CD4-positive, CD25-positive, alpha-beta regulatory T cell (primary cell): ENCODE measurements at regions not wholly inside any gene's neighbourhood (a gene's known extent, or its start where the extent isn't known, plus 50 kb on each side); places are given as distances from the start of the nearest gene placed in this dataset.
A peak's percentile ranks its signal among the peaks of the same experiment; 100 is the strongest.

ENCODE experiments used
- ATAC-seq, 2 donors: fragments of 150-1000 bp; cut with Tn5 transposase; one replicate each; pipeline ENCODE4 v1.10.0; 2021; ENCODE audit warnings: low read depth in 2 of 2, moderate number of reproducible peaks in 2 of 2, moderate library complexity in 1 of 2
- DNase-seq, 3 donors: peaks; one replicate each; pipeline versions ENCODE4 v3.0.0 to v3.0.0-alpha.2; 2012 to 2022; ENCODE audit warnings: mixed read lengths in 1 of 3
- H3K27ac ChIP-seq: one replicate; pipeline ENCODE4 v1.7.0; 2013; ENCODE audit warnings: mild to moderate bottlenecking, low read length; ENCODE audit not compliant: insufficient read depth, poor library complexity, severe bottlenecking
- H3K27me3 ChIP-seq: one replicate; pipeline ENCODE4 v1.7.0; 2013; ENCODE audit warnings: low read length; ENCODE audit not compliant: control insufficient read depth, insufficient read depth
- H3K36me3 ChIP-seq: one replicate; pipeline ENCODE4 v1.7.0; 2013; ENCODE audit warnings: mild to moderate bottlenecking, low read length, moderate library complexity; ENCODE audit not compliant: control insufficient read depth, insufficient read depth
- H3K4me1 ChIP-seq: 2 replicates; pipeline ENCODE4 v1.7.0; 2013; ENCODE audit warnings: mild to moderate bottlenecking, low read length; ENCODE audit not compliant: insufficient read depth, control insufficient read depth, poor library complexity, severe bottlenecking
- H3K4me3 ChIP-seq: one replicate; pipeline ENCODE4 v1.7.0; 2013; ENCODE audit warnings: low read depth, mild to moderate bottlenecking, low read length, moderate library complexity
- H3K9me3 ChIP-seq, 2 experiments: 1 replicate in 1 of 2; 2 replicates in 1 of 2; pipeline ENCODE4 v1.7.0; 2013; ENCODE audit warnings: low read length in 2 of 2, mild to moderate bottlenecking in 1 of 2, moderate library complexity in 1 of 2; ENCODE audit not compliant: control insufficient read depth in 2 of 2
- H3K27ac Mint-ChIP-seq, 3 donors: one replicate each; pipeline ENCODE4 v1.8.0; 2020 to 2022; ENCODE audit warnings: mild to moderate bottlenecking in 3 of 3, mixed read lengths in 3 of 3, moderate library complexity in 2 of 3
- H3K27me3 Mint-ChIP-seq: one replicate; pipeline ENCODE4 v1.8.0; 2022; ENCODE audit warnings: mild to moderate bottlenecking, mixed read lengths
- H3K36me3 Mint-ChIP-seq: one replicate; pipeline ENCODE4 v1.8.0; 2020; ENCODE audit warnings: mixed read lengths
- H3K4me1 Mint-ChIP-seq, 4 donors: one replicate each; pipeline ENCODE4 v1.8.0; 2020 to 2022; ENCODE audit warnings: mixed read lengths in 4 of 4, mild to moderate bottlenecking in 1 of 4
- H3K4me3 Mint-ChIP-seq, 4 donors: one replicate each; pipeline ENCODE4 v1.8.0; 2020 to 2022; ENCODE audit warnings: mild to moderate bottlenecking in 4 of 4, mixed read lengths in 4 of 4, moderate library complexity in 3 of 4
- H3K9me3 Mint-ChIP-seq, 7 donors: one replicate each; pipeline ENCODE4 v1.8.0; 2020 to 2022; ENCODE audit warnings: mixed read lengths in 7 of 7, mild to moderate bottlenecking in 3 of 7, moderate library complexity in 2 of 7

GRCh38 chr1:209256766-209257350 is 326.7 kb upstream of the CAMK1G start:
- Histone ChIP-seq H3K4me3 (no peak overlapping the region), H3K4me1 (no peaks in the 10 kb centered on the region), H3K27ac (no peak overlapping the region), H3K36me3 (no peaks in the 10 kb centered on the region), H3K27me3 (no peaks in the 10 kb centered on the region), H3K9me3 (peaks cover 5 to 11% of the 10 kb centered on the region in 2 experiments)
- H3K36me3 Mint-ChIP-seq, result no peaks in the 10 kb centered on the region
- no peaks in the 10 kb centered on the region for H3K4me1 Mint-ChIP-seq
- H3K9me3 Mint-ChIP-seq, result peaks cover 0 to 28% (median 4%) of the 10 kb centered on the region in 7 donors
- DNase-seq, result no peak
- peaks cover 4% of the 10 kb centered on the region for H3K27me3 Mint-ChIP-seq
- no peak overlapping the region for H3K27ac Mint-ChIP-seq
- no peak for ATAC-seq
- H3K4me3 Mint-ChIP-seq, result peak overlapping the region in 1 of 4 donors; percentile 21

- H3K9me3 ChIP-seq, result peaks cover 5 to 11% of the 10 kb centered on the region in 2 experiments
- Mint-ChIP-seq H3K4me3 (no peak overlapping the region), H3K36me3 (no peaks in the 10 kb centered on the region), H3K27ac (no peak overlapping the region), H3K4me1 (no peaks in the 10 kb centered on the region), H3K9me3 (peaks cover 0 to 28% (median 4%) of the 10 kb centered on the region in 7 donors), H3K27me3 (peaks cover 4% of the 10 kb centered on the region)
- H3K4me1 ChIP-seq, result no peaks in the 10 kb centered on the region
- no peak for ATAC-seq
- no peaks in the 10 kb centered on the region for H3K27me3 ChIP-seq
- DNase-seq, result no peak
- H3K4me3 ChIP-seq, result no peak overlapping the region
- H3K27ac ChIP-seq, result no peak overlapping the region
- H3K36me3 ChIP-seq, result no peaks in the 10 kb centered on the region
Measured at GRCh38 chr1:209257454-209257853, 326.1 kb upstream of the CAMK1G start.

GRCh38 chr1:209260136-209260535 is 323.4 kb upstream of the CAMK1G start:
- peaks cover 0 to 25% (median 4%) of the 10 kb centered on the region in 7 donors for H3K9me3 Mint-ChIP-seq
- no peak overlapping the region for H3K27ac ChIP-seq
- no peaks in the 10 kb centered on the region for H3K4me1 Mint-ChIP-seq
- no peaks in the 10 kb centered on the region for H3K36me3 Mint-ChIP-seq
- peaks cover 5 to 11% of the 10 kb centered on the region in 2 experiments for H3K9me3 ChIP-seq
- peaks cover 4% of the 10 kb centered on the region for H3K27me3 Mint-ChIP-seq
- ATAC-seq (no peak), DNase-seq (no peak)
- H3K4me3 ChIP-seq, result no peak overlapping the region
- H3K27me3 ChIP-seq, result no peaks in the 10 kb centered on the region
- H3K36me3 ChIP-seq, result no peaks in the 10 kb centered on the region
- H3K4me3 Mint-ChIP-seq, result no peak overlapping the region
- H3K27ac Mint-ChIP-seq, result no peak overlapping the region
- no peaks in the 10 kb centered on the region for H3K4me1 ChIP-seq

GRCh38 chr1:209262631-209263030 is 320.9 kb upstream of the CAMK1G start:
- Histone ChIP-seq H3K36me3 (no peaks in the 10 kb centered on the region), H3K27ac (no peak overlapping the region), H3K27me3 (no peaks in the 10 kb centered on the region), H3K9me3 (peaks cover 5 to 11% of the 10 kb centered on the region in 2 experiments), H3K4me3 (no peak overlapping the region), H3K4me1 (no peaks in the 10 kb centered on the region)
- Mint-ChIP-seq H3K27ac (no peak overlapping the region), H3K9me3 (peaks cover 0 to 16% (median 4%) of the 10 kb centered on the region in 7 donors), H3K27me3 (peaks cover 4% of the 10 kb centered on the region), H3K4me3 (no peak overlapping the region), H3K4me1 (no peaks in the 10 kb centered on the region), H3K36me3 (no peaks in the 10 kb centered on the region)
- DNase-seq (no peak), ATAC-seq (no peak)

GRCh38 chr1:209265301-209265700 is 318.2 kb upstream of the CAMK1G start:
- H3K4me3 ChIP-seq, result no peak overlapping the region
- Mint-ChIP-seq H3K27ac (no peak overlapping the region), H3K27me3 (no peaks in the 10 kb centered on the region), H3K9me3 (peaks cover 0 to 4% (median 0%) of the 10 kb centered on the region in 7 donors), H3K4me3 (no peak overlapping the region), H3K4me1 (no peaks in the 10 kb centered on the region), H3K36me3 (no peaks in the 10 kb centered on the region)
- DNase-seq (no peak), ATAC-seq (no peak)
- no peaks in the 10 kb centered on the region for H3K4me1 ChIP-seq
- H3K36me3 ChIP-seq, result no peaks in the 10 kb centered on the region
- H3K9me3 ChIP-seq, result no peaks in the 10 kb centered on the region
- no peaks in the 10 kb centered on the region for H3K27me3 ChIP-seq
- H3K27ac ChIP-seq, result no peak overlapping the region

GRCh38 chr1:209266590-209267205 is 316.8 kb upstream of the CAMK1G start:
- Mint-ChIP-seq H3K27ac (no peak overlapping the region), H3K36me3 (no peaks in the 10 kb centered on the region), H3K9me3 (peaks cover 0 to 4% (median 0%) of the 10 kb centered on the region in 7 donors), H3K27me3 (no peaks in the 10 kb centered on the region), H3K4me3 (no peak overlapping the region), H3K4me1 (no peaks in the 10 kb centered on the region)
- Histone ChIP-seq H3K9me3 (no peaks in the 10 kb centered on the region), H3K4me3 (no peak overlapping the region), H3K36me3 (no peaks in the 10 kb centered on the region), H3K4me1 (no peaks in the 10 kb centered on the region), H3K27ac (no peak overlapping the region), H3K27me3 (no peaks in the 10 kb centered on the region)
- DNase-seq, result no peak
- ATAC-seq, result no peak

GRCh38 chr1:209267968-209268367 is 315.5 kb upstream of the CAMK1G start:
- Histone ChIP-seq H3K4me3 (no peak overlapping the region), H3K4me1 (no peaks in the 10 kb centered on the region), H3K36me3 (no peaks in the 10 kb centered on the region), H3K27me3 (no peaks in the 10 kb centered on the region), H3K27ac (no peak overlapping the region), H3K9me3 (no peaks in the 10 kb centered on the region)
- no peak for ATAC-seq
- Mint-ChIP-seq H3K36me3 (no peaks in the 10 kb centered on the region), H3K27ac (no peak overlapping the region), H3K9me3 (peaks cover 0 to 3% (median 0%) of the 10 kb centered on the region in 7 donors), H3K27me3 (no peaks in the 10 kb centered on the region), H3K4me3 (no peak overlapping the region), H3K4me1 (no peaks in the 10 kb centered on the region)
- no peak for DNase-seq

GRCh38 chr1:209268479-209268878 is 315.0 kb upstream of the CAMK1G start:
- Histone ChIP-seq H3K4me3 (no peak overlapping the region), H3K36me3 (no peaks in the 10 kb centered on the region), H3K27ac (no peak overlapping the region), H3K4me1 (no peaks in the 10 kb centered on the region), H3K27me3 (no peaks in the 10 kb centered on the region), H3K9me3 (no peaks in the 10 kb centered on the region)
- Mint-ChIP-seq H3K9me3 (peaks cover 0 to 3% (median 0%) of the 10 kb centered on the region in 7 donors), H3K4me3 (no peak overlapping the region), H3K27me3 (no peaks in the 10 kb centered on the region), H3K36me3 (no peaks in the 10 kb centered on the region), H3K27ac (no peak overlapping the region), H3K4me1 (no peaks in the 10 kb centered on the region)
- DNase-seq (no peak), ATAC-seq (no peak)
